ENCODE measurements at regions not wholly inside any gene's neighbourhood (a gene's known extent, or its start where the extent isn't known, plus 50 kb on each side); places are given as distances from the start of the nearest gene placed in this dataset.
"Not testable (repeated sequence)": the region's sequence is repeated elsewhere in the genome, so short reads cannot be mapped to it uniquely, and the experiment has no call there.

- Histone ChIP-seq H3K4me1 (no peaks in the 10 kb centered on the region), H3K4me3 (no peak overlapping the region), H3K36me3 (no peaks in the 10 kb centered on the region), H3K9me3 (no peaks in the 10 kb centered on the region), H3K27me3 (no peaks in the 10 kb centered on the region), H3K27ac (no peak overlapping the region)
- DNase-seq (ENCODE audit: low spot score in 2 of 2) = no peak
- WGBS, 2 donors = 39 to 48% methylated on average over 3 of the region's 3 CpGs
- no peak for TF ChIP-seq EP300 (IDR thresholded peaks at IDR 0.05)
- TF ChIP-seq CTCF (IDR thresholded peaks at IDR 0.05) = no peak
- TF ChIP-seq POLR2A (IDR thresholded peaks at IDR 0.05) = no peak
These were observed 164.4 kb upstream of the POF1B start for GRCh38 chrX:85543866-85544265.

- not testable (repeated sequence) for H3K27me3 ChIP-seq; H3K9me3 ChIP-seq; H3K36me3 ChIP-seq; H3K27ac ChIP-seq; H3K4me1 ChIP-seq; DNase-seq (ENCODE audit: low spot score in 2 of 2); H3K4me3 ChIP-seq
- WGBS, 2 donors = 81 to 94% methylated on average over 17 of the region's 17 CpGs
These were observed 149.7 kb upstream of the POF1B start for GRCh38 chrX:85529141-85529540.

- no peak for TF ChIP-seq CTCF (IDR thresholded peaks at IDR 0.05)
- TF ChIP-seq EP300 (IDR thresholded peaks at IDR 0.05) = no peak
- no peak for TF ChIP-seq POLR2A (IDR thresholded peaks at IDR 0.05)
- no peaks in the 10 kb centered on the region for H3K4me1 ChIP-seq
- no peak for DNase-seq (ENCODE audit: low spot score in 2 of 2)
- peaks cover 0 to 1% of the 10 kb centered on the region in 2 donors for H3K27me3 ChIP-seq
- H3K9me3 ChIP-seq = no peaks in the 10 kb centered on the region
- H3K4me3 ChIP-seq = no peak overlapping the region
- WGBS, 2 donors = 84 to 87% methylated on average over 2 of the region's 2 CpGs
- H3K36me3 ChIP-seq = no peaks in the 10 kb centered on the region
- no peak overlapping the region for H3K27ac ChIP-seq
These were observed 138.7 kb upstream of the POF1B start for GRCh38 chrX:85517994-85518718.

GRCh38 chrX:85516131-85516530 lies 136.7 kb upstream of the POF1B start:
- no peaks in the 10 kb centered on the region for H3K36me3 ChIP-seq
- WGBS, 2 donors = 55 to 91% methylated on average over 3 of the region's 3 CpGs
- H3K4me1 ChIP-seq = no peaks in the 10 kb centered on the region
- H3K4me3 ChIP-seq = no peak overlapping the region
- no peak for TF ChIP-seq EP300 (IDR thresholded peaks at IDR 0.05)
- no peak for TF ChIP-seq POLR2A (IDR thresholded peaks at IDR 0.05)
- TF ChIP-seq CTCF (IDR thresholded peaks at IDR 0.05) = no peak
- DNase-seq (ENCODE audit: low spot score in 2 of 2) = no peak
- no peak overlapping the region for H3K27ac ChIP-seq
- no peaks in the 10 kb centered on the region for H3K9me3 ChIP-seq
- no peaks in the 10 kb centered on the region for H3K27me3 ChIP-seq

- Histone ChIP-seq H3K4me1 (no peaks in the 10 kb centered on the region), H3K9me3 (no peaks in the 10 kb centered on the region), H3K36me3 (no peaks in the 10 kb centered on the region), H3K27ac (no peak overlapping the region), H3K4me3 (no peak overlapping the region), H3K27me3 (no peaks in the 10 kb centered on the region)
- no peak for DNase-seq (ENCODE audit: low spot score in 2 of 2)
- 60 to 100% methylated on average over 2 of the region's 2 CpGs for WGBS, 2 donors
- TF ChIP-seq CTCF (IDR thresholded peaks at IDR 0.05) (no peak), POLR2A (IDR thresholded peaks at IDR 0.05) (no peak), EP300 (IDR thresholded peaks at IDR 0.05) (no peak)
These were observed 127.4 kb upstream of the POF1B start for GRCh38 chrX:85506871-85507270.

- H3K4me1 ChIP-seq = no peaks in the 10 kb centered on the region
- no peak overlapping the region for H3K27ac ChIP-seq
- DNase-seq (ENCODE audit: low spot score in 2 of 2) = no peak
- no peaks in the 10 kb centered on the region for H3K36me3 ChIP-seq
- TF ChIP-seq POLR2A (IDR thresholded peaks at IDR 0.05) = no peak
- no peak for TF ChIP-seq EP300 (IDR thresholded peaks at IDR 0.05)
- no peak for TF ChIP-seq CTCF (IDR thresholded peaks at IDR 0.05)
- H3K27me3 ChIP-seq = no peaks in the 10 kb centered on the region
- 62 to 73% methylated on average over 2 of the region's 2 CpGs for WGBS, 2 donors
- no peaks in the 10 kb centered on the region for H3K9me3 ChIP-seq
- H3K4me3 ChIP-seq = no peak overlapping the region
These were observed 126.3 kb upstream of the POF1B start for GRCh38 chrX:85505801-85506200.
